WTC11 (cell line): ENCODE measurements at regions not wholly inside any gene's neighbourhood (a gene's known extent, or its start where the extent isn't known, plus 50 kb on each side); places are given as distances from the start of the nearest gene placed in this dataset.

ENCODE experiments used
- CREB1 ChIP-seq: sonication (generic); formaldehyde crosslinking; IDR thresholded peaks from 2 replicates; pipeline ENCODE4 v1.8.0; 2023; ENCODE audit warnings: mild to moderate bottlenecking, missing genetic modification reagents
- CTCF ChIP-seq: fragments of 200-600 bp; IDR thresholded peaks from 2 replicates; pipeline ENCODE4 v1.8.0; 2022; ENCODE audit warnings: antibody characterized with exemption
- E2F5 ChIP-seq: sonication (generic); formaldehyde crosslinking; IDR thresholded peaks from 2 replicates; pipeline ENCODE4 v1.8.1; 2022; ENCODE audit warnings: mild to moderate bottlenecking, moderate library complexity, missing genetic modification reagents
- ZNF121 ChIP-seq: sonication (generic); formaldehyde crosslinking; IDR thresholded peaks from 2 replicates; pipeline ENCODE4 v1.8.0; 2023; ENCODE audit warnings: missing genetic modification reagents
- ZNF423 ChIP-seq: fragments of 250-450 bp; sonication (Bioruptor Pico); IDR thresholded peaks from 2 replicates; pipeline ENCODE4 v2.1.2; 2022; ENCODE audit warnings: mild to moderate bottlenecking, moderate library complexity

- TF ChIP-seq CTCF: no peak
- TF ChIP-seq CREB1 (CRISPR knock-in tag): no peak
- TF ChIP-seq ZNF121: no peak
- TF ChIP-seq E2F5 (CRISPR knock-in tag): no peak
- TF ChIP-seq ZNF423 (CRISPR knock-in tag): no peak
Measured at GRCh38 chr7:81833401-81833800, 63.6 kb upstream of the HGF start.
